ENCODE measurements at regions not wholly inside any gene's neighbourhood (a gene's known extent, or its start where the extent isn't known, plus 50 kb on each side); places are given as distances from the start of the nearest gene placed in this dataset.
"Not testable (repeated sequence)": the region's sequence is repeated elsewhere in the genome, so short reads cannot be mapped to it uniquely, and the experiment has no call there.

DNA sequence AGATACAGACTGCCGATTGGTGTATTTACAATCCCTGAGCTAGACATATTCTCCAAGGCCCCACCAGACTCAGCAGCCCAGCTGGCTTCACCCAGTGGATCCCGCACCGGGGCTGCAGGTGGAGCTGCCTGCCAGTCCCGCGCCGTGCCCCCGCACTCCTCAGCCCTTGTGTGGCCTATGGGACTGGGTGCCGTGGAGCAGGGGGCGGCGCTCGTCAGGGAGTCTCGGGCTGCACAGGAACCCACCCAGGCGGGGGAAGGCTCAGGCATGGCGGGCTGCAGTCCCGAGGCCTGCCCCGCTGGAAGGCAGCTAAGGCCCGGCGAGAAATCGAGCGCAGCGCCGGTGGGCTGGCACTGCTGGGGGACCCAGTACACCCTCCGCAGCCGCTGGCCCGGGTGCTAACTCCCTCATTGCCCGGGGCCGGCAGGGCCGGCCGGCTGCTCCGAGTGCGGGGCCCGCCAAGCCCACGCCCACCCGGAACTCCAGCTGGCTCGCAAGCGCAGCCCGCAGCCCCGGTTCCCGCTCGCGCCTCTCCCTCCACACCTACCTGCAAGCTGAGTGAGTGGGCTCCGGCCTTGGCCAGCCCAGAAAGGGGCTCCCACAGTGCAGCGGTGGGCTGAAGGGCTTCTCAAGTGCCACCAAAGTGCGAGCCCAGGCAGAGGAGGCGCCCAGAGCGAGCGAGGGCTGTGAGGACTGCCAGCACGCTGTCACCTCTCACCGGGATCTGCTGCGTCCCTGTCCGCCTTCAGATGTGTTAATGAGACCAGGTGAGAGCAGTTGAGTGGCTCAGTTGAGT lies 137.8 kb upstream of the LCORL start:
- not testable (repeated sequence) for TF ChIP-seq POLR2A, CTCF (IDR thresholded peaks at IDR 0.05)
